H1 (cell line): ENCODE measurements at regions not wholly inside any gene's neighbourhood (a gene's known extent, or its start where the extent isn't known, plus 50 kb on each side); places are given as distances from the start of the nearest gene placed in this dataset.

ENCODE experiments used
- ATF2 ChIP-seq: IDR thresholded peaks from 2 replicates; pipeline ENCODE4 v1.6.1; 2012; ENCODE audit warnings: low read length, inconsistent platforms
- MAX ChIP-seq: IDR thresholded peaks from 2 replicates; pipeline ENCODE4 v1.6.1; 2012; ENCODE audit warnings: inconsistent platforms

GRCh38 chr4:175891851-175892250 lies 79.8 kb upstream of the GPM6A start (continued):
- TF ChIP-seq ATF2 (no peak), MAX (no peak)
